Mesenchymal stem cell (in vitro differentiated cells and primary cell): ENCODE measurements at regions not wholly inside any gene's neighbourhood (a gene's known extent, or its start where the extent isn't known, plus 50 kb on each side); places are given as distances from the start of the nearest gene placed in this dataset.

Experiments
- DNase-seq: peaks from one replicate; pipeline ENCODE4 v3.0.0-alpha.2; 2013
- H2AFZ ChIP-seq: one replicate; pipeline ENCODE4 v1.6.1; 2013; ENCODE audit warnings: low read depth, mild to moderate bottlenecking, control low read depth, inconsistent platforms, low read length, moderate library complexity
- H2AK5ac ChIP-seq: 2 replicates; pipeline ENCODE4 v1.6.1; 2013; ENCODE audit warnings: low read length, moderate library complexity, mild to moderate bottlenecking, inconsistent platforms; ENCODE audit not compliant: severe bottlenecking
- H2BK120ac ChIP-seq: one replicate; pipeline ENCODE4 v1.6.1; 2013; ENCODE audit warnings: low read depth, mild to moderate bottlenecking, inconsistent platforms, low read length, moderate library complexity
- H2BK12ac ChIP-seq, 2 experiments: one replicate each; pipeline ENCODE4 v1.6.1; 2013; ENCODE audit warnings: inconsistent platforms in 2 of 2, low read length in 2 of 2, mild to moderate bottlenecking in 2 of 2, moderate library complexity in 2 of 2, control low read depth in 1 of 2
- H2BK15ac ChIP-seq: one replicate; pipeline ENCODE4 v1.6.1; 2013; ENCODE audit warnings: mild to moderate bottlenecking, low read depth, inconsistent platforms; ENCODE audit not compliant: poor library complexity, severe bottlenecking
- H2BK5ac ChIP-seq: 2 replicates; pipeline ENCODE4 v1.6.1; 2013; ENCODE audit warnings: low read depth, mild to moderate bottlenecking, low read length, control low read depth, inconsistent platforms; ENCODE audit not compliant: poor library complexity, severe bottlenecking
- H3K14ac ChIP-seq, 2 experiments: one replicate each; pipeline ENCODE4 v1.6.1; 2013; ENCODE audit warnings: inconsistent platforms in 2 of 2, low read length in 2 of 2, control low read depth in 1 of 2, mild to moderate bottlenecking in 1 of 2, moderate library complexity in 1 of 2
- H3K18ac ChIP-seq, 2 experiments: one replicate each; pipeline ENCODE4 v1.6.1; 2013; ENCODE audit warnings: inconsistent platforms in 2 of 2, low read length in 2 of 2, control low read depth in 1 of 2, low read depth in 1 of 2, mild to moderate bottlenecking in 1 of 2
- H3K23ac ChIP-seq, 2 experiments: one replicate each; pipeline ENCODE4 v1.6.1; 2013; ENCODE audit warnings: inconsistent platforms in 2 of 2, low read length in 2 of 2, mild to moderate bottlenecking in 2 of 2, moderate library complexity in 2 of 2, control low read depth in 1 of 2
- H3K27ac ChIP-seq: 2 replicates; pipeline ENCODE4 v1.5.1; 2013; ENCODE audit warnings: mild to moderate bottlenecking, moderate library complexity, low read length, control low read depth, inconsistent platforms; ENCODE audit not compliant: poor library complexity, severe bottlenecking
- H3K27me3 ChIP-seq, 2 experiments: 2 replicates each; pipeline versions ENCODE4 v1.6.1 to v1.7.0; 2013; ENCODE audit warnings: low read length in 2 of 2, mild to moderate bottlenecking in 2 of 2, moderate library complexity in 2 of 2, control low read depth in 1 of 2, inconsistent platforms in 1 of 2; ENCODE audit not compliant: control insufficient read depth in 1 of 2, insufficient read depth in 1 of 2
- H3K36me3 ChIP-seq, 2 experiments: 2 replicates each; pipeline versions ENCODE4 v1.6.1 to v1.7.0; 2013; ENCODE audit warnings: low read length in 2 of 2, control low read depth in 1 of 2, inconsistent platforms in 1 of 2, low read depth in 1 of 2, mild to moderate bottlenecking in 1 of 2; ENCODE audit not compliant: insufficient read depth in 2 of 2, control insufficient read depth in 1 of 2
- H3K4ac ChIP-seq, 2 experiments: one replicate each; pipeline ENCODE4 v1.6.1; 2013; ENCODE audit warnings: inconsistent platforms in 2 of 2, low read length in 2 of 2, mild to moderate bottlenecking in 2 of 2, moderate library complexity in 2 of 2, control low read depth in 1 of 2, low read depth in 1 of 2
- H3K4me1 ChIP-seq: 2 replicates; pipeline ENCODE4 v1.6.1; 2013; ENCODE audit warnings: low read depth, low read length, control low read depth; ENCODE audit not compliant: control insufficient read depth, insufficient read depth
- H3K4me2 ChIP-seq: 2 replicates; pipeline ENCODE4 v1.6.1; 2013; ENCODE audit warnings: low read length, mild to moderate bottlenecking, inconsistent platforms; ENCODE audit not compliant: poor library complexity, severe bottlenecking
- H3K4me3 ChIP-seq, 2 experiments: 2 replicates each; pipeline versions ENCODE4 v1.5.1 to v1.7.0; 2013; ENCODE audit warnings: low read length in 2 of 2, mild to moderate bottlenecking in 2 of 2, control low read depth in 1 of 2, low read depth in 1 of 2; ENCODE audit not compliant: insufficient read depth in 1 of 2
- H3K79me1 ChIP-seq: replicated peaks from 2 replicates; pipeline ENCODE4 v1.6.1; 2013; ENCODE audit warnings: mild to moderate bottlenecking, control low read depth, low read length, inconsistent platforms; ENCODE audit not compliant: poor library complexity, severe bottlenecking
- H3K9ac ChIP-seq: 2 replicates; pipeline ENCODE4 v1.7.0; 2013; ENCODE audit warnings: mild to moderate bottlenecking, low read length, moderate library complexity
- H3K9me3 ChIP-seq: 2 replicates; pipeline ENCODE4 v1.7.0; 2013; ENCODE audit warnings: mild to moderate bottlenecking, low read length; ENCODE audit not compliant: control insufficient read depth
- H4K8ac ChIP-seq: one replicate; pipeline ENCODE4 v1.6.1; 2013; ENCODE audit warnings: inconsistent platforms, mild to moderate bottlenecking, low read length, moderate library complexity
- H4K91ac ChIP-seq: one replicate; pipeline ENCODE4 v1.6.1; 2013; ENCODE audit warnings: mild to moderate bottlenecking, low read length, inconsistent platforms
- WGBS: methylation state at CpG from one replicate; pipeline ENCODE4 v1.1.7; 2013; ENCODE audit warnings: mixed read lengths; 5-methylcytosine and 5-hydroxymethylcytosine counted together

DNA sequence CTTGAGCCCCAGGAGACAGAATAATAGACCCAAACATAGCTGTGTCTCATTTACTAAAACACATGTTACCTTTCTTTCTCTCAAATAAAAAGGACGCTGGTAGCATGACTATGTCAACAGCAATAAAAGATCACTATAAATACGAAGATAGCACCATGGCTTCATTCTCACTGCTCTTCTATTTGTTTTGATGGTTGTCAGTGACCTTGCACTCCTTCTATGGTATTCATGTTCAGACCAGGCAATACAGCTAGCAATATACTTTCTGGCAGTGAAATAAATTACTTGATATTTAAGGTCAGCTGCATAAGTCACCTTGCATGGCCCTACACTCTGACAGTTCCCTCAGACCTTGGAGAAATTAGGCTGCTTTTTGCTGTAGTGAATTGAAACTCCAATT lies 263.2 kb upstream of the CDH7 start:
- no peak overlapping the region for H2AK5ac ChIP-seq
- H2AFZ ChIP-seq: no peak overlapping the region
- H3K9me3 ChIP-seq: no peaks in the 10 kb centered on the region
- DNase-seq: no peak
- WGBS: 65% methylated on average over 2 of the region's 2 CpGs
- no peak overlapping the region for H4K8ac ChIP-seq
- no peak overlapping the region for H3K27ac ChIP-seq
- no peak overlapping the region for H3K23ac ChIP-seq
- no peaks in the 10 kb centered on the region for H3K4me1 ChIP-seq
- H3K79me1 ChIP-seq: no peaks in the 10 kb centered on the region
- no peaks in the 10 kb centered on the region for H3K27me3 ChIP-seq
- H3K4me2 ChIP-seq: no peak overlapping the region
- no peak overlapping the region for H3K9ac ChIP-seq
- H2BK120ac ChIP-seq: no peak overlapping the region
- no peak overlapping the region for H3K4me3 ChIP-seq
- no peak overlapping the region for H3K4ac ChIP-seq
- H2BK15ac ChIP-seq: no peak overlapping the region
- H2BK5ac ChIP-seq: no peak overlapping the region
- H3K36me3 ChIP-seq: no peaks in the 10 kb centered on the region
- H3K14ac ChIP-seq: no peak overlapping the region
- no peak overlapping the region for H2BK12ac ChIP-seq
- H4K91ac ChIP-seq: no peak overlapping the region
- no peak overlapping the region for H3K18ac ChIP-seq

DNA sequence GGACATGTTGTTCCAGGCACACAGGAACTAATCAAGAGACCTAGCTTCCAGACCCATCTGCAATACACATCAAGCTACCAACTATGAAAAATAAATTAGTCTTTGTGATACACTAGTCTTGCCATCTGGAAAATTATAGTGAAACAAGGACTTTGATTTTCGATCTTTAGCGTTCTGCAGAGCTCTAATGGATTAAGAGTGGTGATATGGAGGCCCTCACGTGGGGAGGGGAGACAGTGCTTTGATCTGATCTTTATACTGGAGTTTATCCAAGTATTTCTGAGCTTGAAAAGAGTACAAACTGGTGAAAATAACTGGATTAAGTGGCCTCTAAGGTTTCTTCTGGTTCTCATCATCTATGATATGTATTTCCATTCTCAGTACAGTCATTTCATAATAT lies 273.4 kb upstream of the CDH7 start:
- no peaks in the 10 kb centered on the region for H3K9me3 ChIP-seq

GRCh38 chr18:65468881-65469280 lies 281.9 kb upstream of the CDH7 start:
- no peaks in the 10 kb centered on the region for H3K36me3 ChIP-seq
- H3K4ac ChIP-seq: no peak overlapping the region
- no peak overlapping the region for H3K4me3 ChIP-seq
- no peak overlapping the region for H3K23ac ChIP-seq
- no peak overlapping the region for H3K14ac ChIP-seq
- H4K91ac ChIP-seq: no peak overlapping the region
- H3K79me1 ChIP-seq: no peaks in the 10 kb centered on the region
- no peak overlapping the region for H2AFZ ChIP-seq
- no peak overlapping the region for H2BK15ac ChIP-seq
- no peak overlapping the region for H3K18ac ChIP-seq
- H2BK120ac ChIP-seq: no peak overlapping the region
- no peak for DNase-seq
- no peak overlapping the region for H3K27ac ChIP-seq
- no peak overlapping the region for H4K8ac ChIP-seq
- H3K27me3 ChIP-seq: no peaks in the 10 kb centered on the region
- H3K4me1 ChIP-seq: no peaks in the 10 kb centered on the region
- H3K9ac ChIP-seq: no peak overlapping the region
- no peak overlapping the region for H2AK5ac ChIP-seq
- 84% methylated on average over 3 of the region's 3 CpGs for WGBS
- H3K4me2 ChIP-seq: no peak overlapping the region
- H2BK12ac ChIP-seq: no peak overlapping the region
- H2BK5ac ChIP-seq: no peak overlapping the region
- H3K9me3 ChIP-seq: no peaks in the 10 kb centered on the region

More for the DNA sequence above, 273.4 kb upstream of the CDH7 start:
- no peak overlapping the region for H4K91ac ChIP-seq
- no peak overlapping the region for H2BK12ac ChIP-seq
- H3K4ac ChIP-seq: no peak overlapping the region
- no peak overlapping the region for H2AK5ac ChIP-seq
- no peak overlapping the region for H2AFZ ChIP-seq
- H4K8ac ChIP-seq: no peak overlapping the region
- 79% methylated on average over 3 of the region's 3 CpGs for WGBS
- no peak overlapping the region for H2BK15ac ChIP-seq
- no peak for DNase-seq
- H3K27me3 ChIP-seq: no peaks in the 10 kb centered on the region
- H3K18ac ChIP-seq: no peak overlapping the region
- no peak overlapping the region for H3K9ac ChIP-seq
- H2BK5ac ChIP-seq: no peak overlapping the region
- H3K36me3 ChIP-seq: no peaks in the 10 kb centered on the region
- no peak overlapping the region for H3K27ac ChIP-seq
- H3K4me1 ChIP-seq: no peaks in the 10 kb centered on the region
- no peaks in the 10 kb centered on the region for H3K79me1 ChIP-seq
- no peak overlapping the region for H2BK120ac ChIP-seq
- H3K14ac ChIP-seq: no peak overlapping the region
- no peak overlapping the region for H3K23ac ChIP-seq
- no peak overlapping the region for H3K4me3 ChIP-seq
- H3K4me2 ChIP-seq: no peak overlapping the region

DNA sequence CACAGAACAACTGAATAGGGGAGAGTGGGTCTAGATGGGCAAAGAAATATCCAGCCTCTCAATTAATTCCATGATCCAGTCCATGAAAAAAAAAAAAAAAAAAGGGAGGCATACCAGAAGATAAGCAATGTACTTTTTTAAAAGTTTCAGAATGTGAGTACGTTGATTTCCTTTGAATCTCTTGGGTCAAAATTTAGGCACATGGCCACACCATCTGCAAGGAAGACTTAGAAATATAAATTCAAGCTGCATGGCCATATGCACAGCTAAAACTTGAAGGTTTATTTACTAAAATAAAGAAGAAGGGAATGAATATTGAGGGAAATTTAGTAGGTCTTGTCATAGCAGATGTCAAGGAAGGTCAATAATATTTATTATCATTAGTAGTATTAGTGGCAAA lies 286.5 kb upstream of the CDH7 start:
- no peaks in the 10 kb centered on the region for H3K79me1 ChIP-seq
- H3K9ac ChIP-seq: no peak overlapping the region
- no peak overlapping the region for H3K4me3 ChIP-seq
- no peak overlapping the region for H3K4me2 ChIP-seq
- no peaks in the 10 kb centered on the region for H3K36me3 ChIP-seq
- no peaks in the 10 kb centered on the region for H3K4me1 ChIP-seq
- no peaks in the 10 kb centered on the region for H3K27me3 ChIP-seq
- no peak overlapping the region for H2AK5ac ChIP-seq
- no peak overlapping the region for H3K14ac ChIP-seq
- no peak overlapping the region for H3K23ac ChIP-seq
- WGBS: 67% methylated on average over 1 of the region's 1 CpG
- H2BK5ac ChIP-seq: no peak overlapping the region
- H2BK120ac ChIP-seq: no peak overlapping the region
- no peak overlapping the region for H3K18ac ChIP-seq
- no peak overlapping the region for H3K27ac ChIP-seq
- H2AFZ ChIP-seq: no peak overlapping the region
- H3K9me3 ChIP-seq: peaks cover 1% of the 10 kb centered on the region
- H3K4ac ChIP-seq: no peak overlapping the region
- H2BK15ac ChIP-seq: no peak overlapping the region
- DNase-seq: no peak
- H4K91ac ChIP-seq: no peak overlapping the region
- no peak overlapping the region for H4K8ac ChIP-seq
- no peak overlapping the region for H2BK12ac ChIP-seq
